AG09319 (cell line): ENCODE measurements at regions not wholly inside any gene's neighbourhood (a gene's known extent, or its start where the extent isn't known, plus 50 kb on each side); places are given as distances from the start of the nearest gene placed in this dataset.

Source experiments
- DNase-seq: peaks from one replicate; pipeline ENCODE4 v3.0.0-alpha.2; 2010; ENCODE audit warnings: low read depth; ENCODE audit errors: extremely low read depth
- CTCF ChIP-seq: IDR thresholded peaks from 2 replicates; pipeline ENCODE4 v1.5.1; 2011; ENCODE audit warnings: low read depth, mild to moderate bottlenecking, inconsistent platforms, low read length, moderate library complexity

GRCh38 chr10:120012566-120012965 lies 120.0 kb downstream of the SEC23IP start:
- DNase-seq, result no peak

GRCh38 chr10:120014031-120014430 lies 121.5 kb downstream of the SEC23IP start:
- TF ChIP-seq CTCF, result no peak
- DNase-seq, result no peak

More at GRCh38 chr10:120012566-120012965, 120.0 kb downstream of the SEC23IP start:
- TF ChIP-seq CTCF, result no peak

- TF ChIP-seq CTCF, result no peak
These were observed 122.5 kb downstream of the SEC23IP start for GRCh38 chr10:120015064-120015463.

GRCh38 chr10:120016906-120017305 lies 124.4 kb downstream of the SEC23IP start:
- TF ChIP-seq CTCF, result no peak
- DNase-seq, result no peak

More at GRCh38 chr10:120015064-120015463, 122.5 kb downstream of the SEC23IP start:
- DNase-seq, result no peak

- no peak for TF ChIP-seq CTCF
- no peak for DNase-seq
These were observed 125.3 kb downstream of the SEC23IP start for GRCh38 chr10:120017733-120018417.

- no peak for DNase-seq
- no peak for TF ChIP-seq CTCF
These were observed 126.2 kb downstream of the SEC23IP start for GRCh38 chr10:120018695-120019094.

GRCh38 chr10:120019568-120019967 lies 127.0 kb downstream of the SEC23IP start:
- DNase-seq, result no peak
- TF ChIP-seq CTCF, result no peak
